ENCODE measurements at regions not wholly inside any gene's neighbourhood (a gene's known extent, or its start where the extent isn't known, plus 50 kb on each side); places are given as distances from the start of the nearest gene placed in this dataset. TPM values are rescaled to one million over a fixed set of nuclear protein-coding genes. Genes with fewer than 3 reads are reported as not detected.

DNA sequence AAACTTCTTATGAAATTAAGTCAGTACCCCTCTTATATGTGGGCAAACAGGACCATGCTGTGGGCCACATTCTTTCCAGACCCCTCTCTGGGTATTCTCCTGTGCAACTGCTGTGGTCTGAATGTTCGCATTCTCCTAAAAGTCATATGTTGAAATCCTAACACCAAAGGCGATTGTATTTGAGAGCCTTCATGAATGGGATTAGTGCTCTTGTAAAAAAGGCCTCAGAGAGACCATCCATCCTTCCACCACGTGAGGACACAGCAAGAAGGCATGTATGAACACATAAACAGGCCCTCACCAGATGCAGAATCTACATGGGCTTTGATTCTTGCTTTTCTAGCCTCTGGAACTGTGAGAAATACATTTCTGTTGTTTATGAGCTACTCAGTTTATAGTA, 68.0 kb upstream of the NAALADL2 start:
- H3K36me3 ChIP-seq (replicated peaks in 1 of 2; ENCODE audit: insufficient read depth in 1 of 2, low read depth in 2 of 2), result no peaks in the 10 kb centered on the region
- H3K9me3 ChIP-seq, result no peaks in the 10 kb centered on the region
- H3K4me3 ChIP-seq, result no peak overlapping the region
- no peaks in the 10 kb centered on the region for H3K27me3 ChIP-seq
- no peak for TF ChIP-seq POLR2A (IDR thresholded peaks at IDR 0.05)
- TF ChIP-seq, protein P1, sequence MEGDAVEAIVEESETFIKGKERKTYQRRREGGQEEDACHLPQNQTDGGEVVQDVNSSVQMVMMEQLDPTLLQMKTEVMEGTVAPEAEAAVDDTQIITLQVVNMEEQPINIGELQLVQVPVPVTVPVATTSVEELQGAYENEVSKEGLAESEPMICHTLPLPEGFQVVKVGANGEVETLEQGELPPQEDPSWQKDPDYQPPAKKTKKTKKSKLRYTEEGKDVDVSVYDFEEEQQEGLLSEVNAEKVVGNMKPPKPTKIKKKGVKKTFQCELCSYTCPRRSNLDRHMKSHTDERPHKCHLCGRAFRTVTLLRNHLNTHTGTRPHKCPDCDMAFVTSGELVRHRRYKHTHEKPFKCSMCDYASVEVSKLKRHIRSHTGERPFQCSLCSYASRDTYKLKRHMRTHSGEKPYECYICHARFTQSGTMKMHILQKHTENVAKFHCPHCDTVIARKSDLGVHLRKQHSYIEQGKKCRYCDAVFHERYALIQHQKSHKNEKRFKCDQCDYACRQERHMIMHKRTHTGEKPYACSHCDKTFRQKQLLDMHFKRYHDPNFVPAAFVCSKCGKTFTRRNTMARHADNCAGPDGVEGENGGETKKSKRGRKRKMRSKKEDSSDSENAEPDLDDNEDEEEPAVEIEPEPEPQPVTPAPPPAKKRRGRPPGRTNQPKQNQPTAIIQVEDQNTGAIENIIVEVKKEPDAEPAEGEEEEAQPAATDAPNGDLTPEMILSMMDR (IDR thresholded peaks at IDR 0.05), result no peak
- H3K4me1 ChIP-seq, result no peaks in the 10 kb centered on the region
- 68 to 85% methylated on average over 3 of the region's 3 CpGs for WGBS, 2 donors
- intact Hi-C loops (cut with DNase I), result no loop called here
- no peak overlapping the region for H3K27ac ChIP-seq
- no peak for DNase-seq
- ATAC-seq, result no peak

DNA sequence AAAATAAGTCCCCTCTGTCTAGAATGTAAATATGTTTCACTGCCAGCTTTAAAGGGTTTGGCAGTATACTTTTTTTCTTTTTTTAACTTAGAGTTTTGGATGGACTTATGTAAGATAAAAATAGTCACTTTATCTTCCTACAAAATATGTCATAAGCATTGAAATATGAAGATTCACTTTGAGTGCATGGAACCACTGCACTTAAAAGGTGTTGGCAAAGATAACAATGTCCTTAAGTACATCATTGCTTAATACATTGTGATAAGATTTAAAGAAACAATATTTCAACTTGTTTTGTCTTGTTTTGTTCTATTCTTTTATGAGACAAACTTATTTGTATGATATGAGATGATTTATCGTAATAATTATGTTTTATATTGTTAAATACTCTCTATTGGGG, 66.3 kb upstream of the NAALADL2 start:
- 66 to 75% methylated on average over 1 of the region's 1 CpG for WGBS, 2 donors
- Histone ChIP-seq H3K4me1 (no peaks in the 10 kb centered on the region), H3K9me3 (no peaks in the 10 kb centered on the region), H3K4me3 (no peak overlapping the region), H3K36me3 (replicated peaks in 1 of 2; ENCODE audit: insufficient read depth in 1 of 2, low read depth in 2 of 2) (no peaks in the 10 kb centered on the region), H3K27ac (no peak overlapping the region), H3K27me3 (no peaks in the 10 kb centered on the region)
- ATAC-seq (no peak), DNase-seq (no peak)
- no peak for TF ChIP-seq POLR2A (IDR thresholded peaks at IDR 0.05)
- TF ChIP-seq, protein P1 (IDR thresholded peaks at IDR 0.05), result no peak
- intact Hi-C loops (cut with DNase I), result no loop called here

Small RNA genes in the stretch of these regions (small RNA-seq; reads per million reads assigned to genes)
- not detected for gene RN7SKP40

All from body of pancreas (tissue), 4 donors.